Stomach (tissue), 8 donors: ENCODE measurements at regions not wholly inside any gene's neighbourhood (a gene's known extent, or its start where the extent isn't known, plus 50 kb on each side); places are given as distances from the start of the nearest gene placed in this dataset.
"Not testable (repeated sequence)": the region's sequence is repeated elsewhere in the genome, so short reads cannot be mapped to it uniquely, and the experiment has no call there.

Source experiments
- DNase-seq, 2 donors: peaks; one replicate each; pipeline versions ENCODE4 v3.0.0 to v3.0.0-alpha.2; 2013 to 2019
- H3K27ac ChIP-seq, 5 donors: fragments of 200-600 bp in 4 of 5; sonication (generic) in 4 of 5; one replicate each; pipeline ENCODE4 v1.5.1; 2013 to 2019; ENCODE audit warnings: mild to moderate bottlenecking in 1 of 5, moderate library complexity in 1 of 5
- H3K27me3 ChIP-seq, 3 donors: fragments of 200-600 bp; sonication (generic); one replicate each; pipeline ENCODE4 v1.5.1; 2017 to 2019; ENCODE audit warnings: mixed run types in 1 of 3
- H3K36me3 ChIP-seq, 4 donors: fragments of 200-600 bp; sonication (generic); 1 replicate in 3 of 4; 2 replicates in 1 of 4; pipeline ENCODE4 v1.5.1; 2016 to 2019
- H3K4me1 ChIP-seq, 4 donors: fragments of 200-600 bp; sonication (generic); one replicate each; pipeline ENCODE4 v1.5.1; 2016 to 2019
- H3K4me3 ChIP-seq, 4 donors: fragments of 200-600 bp; sonication (generic) in 3 of 4; one replicate each; pipeline ENCODE4 v1.5.1; 2016 to 2019; ENCODE audit warnings: mild to moderate bottlenecking in 1 of 4
- H3K9me3 ChIP-seq, 4 donors: fragments of 200-600 bp; sonication (generic); one replicate each; pipeline ENCODE4 v1.5.1; 2016 to 2019
- EP300 ChIP-seq: sonication (generic); formaldehyde crosslinking; IDR thresholded peaks from one replicate; pipeline ENCODE4 v1.6.1; 2017; ENCODE audit warnings: antibody characterized with exemption
- POLR2A ChIP-seq, 4 donors: fragments of 450-650 bp; IDR thresholded peaks; one replicate each; pipeline ENCODE4 v1.6.1; 2016; ENCODE audit warnings: antibody characterized with exemption in 4 of 4, control low read depth in 2 of 4, mild to moderate bottlenecking in 1 of 4, moderate library complexity in 1 of 4
- POLR2AphosphoS5 ChIP-seq, 3 donors: sonication (generic); formaldehyde crosslinking; IDR thresholded peaks; one replicate each; pipeline ENCODE4 v1.6.1; 2016; ENCODE audit warnings: antibody characterized with exemption in 3 of 3
- WGBS, 5 donors: extraction: QIAGEN DNeasy Blood & Tissue Kit in 3 of 5; methylation state at CpG; one replicate each; pipeline versions ENCODE4 v1.1.5 to v1.1.7; 2013 to 2018; 5-methylcytosine and 5-hydroxymethylcytosine counted together
- intact Hi-C: fragments of 100-400 bp; cut with DNase I; formaldehyde crosslinking; loops from one replicate; pipeline ENCODE4 v1.15.1; 2023; ENCODE audit warnings: low total_unique reads
- TF ChIP-seq, protein P1 (sequence below), 7 experiments: fragments of 450-650 bp in 4 of 7; fragments of 200-600 bp in 3 of 7; sonication (generic) in 3 of 7; IDR thresholded peaks; one replicate each; pipeline ENCODE4 v1.5.1; 2016 to 2019; ENCODE audit warnings: antibody characterized with exemption in 7 of 7, control low read depth in 2 of 7, mild to moderate bottlenecking in 1 of 7
- donor health status: healthy with polysubstance abuse.
- donor health status: Bipolar disorder and iron deficiency.
- donor health status: healthy.

DNA sequence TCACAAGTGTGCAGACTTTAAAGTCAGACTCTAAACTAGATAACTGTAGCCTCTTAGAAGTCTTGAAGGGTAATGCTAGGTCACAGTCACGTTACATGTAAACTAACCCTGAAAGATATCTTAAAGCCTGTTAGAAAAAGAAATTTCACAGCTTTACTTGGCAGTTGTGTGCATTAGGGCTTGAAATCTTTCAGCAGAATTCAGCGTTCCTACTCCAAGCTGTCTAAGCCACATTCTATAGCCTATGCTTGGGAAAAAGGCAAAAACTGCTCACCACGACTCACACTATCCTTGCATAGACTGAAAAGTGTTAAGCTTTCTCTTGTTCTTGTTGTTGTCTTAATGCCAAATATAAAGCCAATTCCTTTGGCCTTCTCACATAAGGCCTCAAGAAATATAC lies 338.0 kb upstream of the SASH1 start:
- Histone ChIP-seq H3K9me3 (peaks cover 0 to under 1% (median 0%) of the 10 kb centered on the region in 4 donors), H3K36me3 (no peaks in the 10 kb centered on the region), H3K4me1 (no peaks in the 10 kb centered on the region), H3K27me3 (no peaks in the 10 kb centered on the region), H3K27ac (no peak overlapping the region), H3K4me3 (no peak overlapping the region)
- 74 to 81% (median 75%) methylated on average over 3 of the region's 3 CpGs for WGBS, 5 donors
- no peak for DNase-seq
- TF ChIP-seq, protein P1, sequence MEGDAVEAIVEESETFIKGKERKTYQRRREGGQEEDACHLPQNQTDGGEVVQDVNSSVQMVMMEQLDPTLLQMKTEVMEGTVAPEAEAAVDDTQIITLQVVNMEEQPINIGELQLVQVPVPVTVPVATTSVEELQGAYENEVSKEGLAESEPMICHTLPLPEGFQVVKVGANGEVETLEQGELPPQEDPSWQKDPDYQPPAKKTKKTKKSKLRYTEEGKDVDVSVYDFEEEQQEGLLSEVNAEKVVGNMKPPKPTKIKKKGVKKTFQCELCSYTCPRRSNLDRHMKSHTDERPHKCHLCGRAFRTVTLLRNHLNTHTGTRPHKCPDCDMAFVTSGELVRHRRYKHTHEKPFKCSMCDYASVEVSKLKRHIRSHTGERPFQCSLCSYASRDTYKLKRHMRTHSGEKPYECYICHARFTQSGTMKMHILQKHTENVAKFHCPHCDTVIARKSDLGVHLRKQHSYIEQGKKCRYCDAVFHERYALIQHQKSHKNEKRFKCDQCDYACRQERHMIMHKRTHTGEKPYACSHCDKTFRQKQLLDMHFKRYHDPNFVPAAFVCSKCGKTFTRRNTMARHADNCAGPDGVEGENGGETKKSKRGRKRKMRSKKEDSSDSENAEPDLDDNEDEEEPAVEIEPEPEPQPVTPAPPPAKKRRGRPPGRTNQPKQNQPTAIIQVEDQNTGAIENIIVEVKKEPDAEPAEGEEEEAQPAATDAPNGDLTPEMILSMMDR (IDR thresholded peaks at IDR 0.05) = no peak
- TF ChIP-seq EP300 (no peak), POLR2AphosphoS5 (IDR thresholded peaks at IDR 0.05) (no peak), POLR2A (IDR thresholded peaks at IDR 0.05) (no peak)
- intact Hi-C loops = no loop called here

DNA sequence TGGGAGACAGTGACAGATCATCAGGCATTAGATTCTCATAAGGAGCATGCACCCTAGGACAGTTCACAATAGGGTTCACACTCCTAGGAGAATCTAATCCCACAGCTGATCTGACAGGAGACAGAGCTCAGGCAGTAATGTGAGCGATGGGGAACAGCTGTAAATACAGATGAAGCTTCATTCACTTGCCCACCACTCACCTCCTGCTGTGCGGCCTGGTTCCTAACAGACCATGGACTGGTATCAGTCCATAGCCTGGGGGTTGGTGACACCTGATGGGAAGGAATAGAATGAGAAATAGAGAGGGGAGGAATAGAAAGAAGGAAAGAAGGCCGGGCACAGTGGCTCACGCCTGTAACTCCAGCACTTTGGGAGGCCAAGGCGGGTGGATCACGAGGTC lies 336.8 kb upstream of the SASH1 start:
- H3K4me3 ChIP-seq = no peak overlapping the region
- no peak overlapping the region for H3K27ac ChIP-seq
- DNase-seq = no peak
- no peaks in the 10 kb centered on the region for H3K36me3 ChIP-seq
- no peaks in the 10 kb centered on the region for H3K4me1 ChIP-seq
- TF ChIP-seq EP300 (no peak), POLR2AphosphoS5 (IDR thresholded peaks at IDR 0.05) (no peak), POLR2A (IDR thresholded peaks at IDR 0.05) (no peak)
- TF ChIP-seq, protein P1 (IDR thresholded peaks at IDR 0.05) = no peak
- H3K27me3 ChIP-seq = no peaks in the 10 kb centered on the region
- H3K9me3 ChIP-seq = peaks cover 5 to 12% (median 8%) of the 10 kb centered on the region in 4 donors
- WGBS, 5 donors = 82 to 93% (median 90%) methylated on average over 6 of the region's 6 CpGs
- intact Hi-C loops = no loop called here

DNA sequence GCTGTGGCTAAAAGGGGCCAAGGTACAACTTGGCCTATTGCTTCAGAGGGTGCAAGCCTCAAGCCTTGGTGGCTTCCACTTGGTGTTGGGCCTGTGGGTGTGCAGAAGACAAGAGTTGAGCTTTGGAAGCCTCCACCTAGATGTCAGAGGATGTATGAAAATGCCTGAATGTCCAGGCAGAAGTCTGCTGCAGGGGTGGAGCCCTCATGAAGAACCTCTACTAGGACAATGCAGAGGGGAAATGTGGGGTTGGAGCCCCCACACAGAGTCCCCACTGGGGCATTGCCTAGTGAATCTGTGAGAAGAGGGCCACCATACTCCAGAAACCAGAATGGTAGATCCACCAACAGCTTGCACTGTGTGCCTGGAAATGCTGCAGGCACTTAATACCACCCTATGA lies 332.1 kb upstream of the SASH1 start:
- intact Hi-C loops, DNase-seq: not testable (repeated sequence)

DNA sequence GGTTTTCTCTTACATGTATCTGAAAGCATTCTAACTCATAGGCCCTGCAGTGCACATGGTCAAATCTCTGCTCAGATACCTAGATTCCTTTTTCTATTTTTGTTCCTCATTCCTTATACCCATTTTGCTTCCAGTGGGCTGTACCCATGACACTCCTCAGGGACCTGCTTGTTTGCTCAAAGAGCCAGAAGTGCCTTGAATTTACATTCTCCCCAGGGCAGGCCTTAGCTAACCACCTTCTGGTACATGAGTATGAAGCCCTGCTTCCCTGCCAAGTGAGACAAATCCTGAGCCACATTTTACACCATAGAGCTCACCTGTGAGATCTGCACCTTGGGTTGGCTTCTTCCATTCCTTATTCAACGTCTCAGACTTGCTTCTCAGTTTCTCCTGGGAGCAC lies 326.6 kb upstream of the SASH1 start:
- no peaks in the 10 kb centered on the region for H3K27me3 ChIP-seq
- no peak overlapping the region for H3K27ac ChIP-seq
- no peak for TF ChIP-seq EP300
- TF ChIP-seq, protein P1 (IDR thresholded peaks at IDR 0.05) = no peak
- TF ChIP-seq POLR2A (IDR thresholded peaks at IDR 0.05) = no peak
- no peak for TF ChIP-seq POLR2AphosphoS5 (IDR thresholded peaks at IDR 0.05)
- no peak for DNase-seq
- WGBS, 5 donors = 63 to 87% (median 79%) methylated on average over 1 of the region's 1 CpG
- no peaks in the 10 kb centered on the region for H3K36me3 ChIP-seq
- intact Hi-C loops = no loop called here
- peaks cover 0 to 13% (median 4%) of the 10 kb centered on the region in 4 donors for H3K9me3 ChIP-seq
- no peak overlapping the region for H3K4me3 ChIP-seq
- H3K4me1 ChIP-seq = no peaks in the 10 kb centered on the region

More for the DNA sequence above, 332.1 kb upstream of the SASH1 start:
- not testable (repeated sequence) for H3K27ac ChIP-seq, H3K4me3 ChIP-seq, H3K36me3 ChIP-seq, H3K4me1 ChIP-seq, H3K27me3 ChIP-seq
- H3K9me3 ChIP-seq = peaks cover 5 to 27% (median 15%) of the 10 kb centered on the region in 4 donors

DNA sequence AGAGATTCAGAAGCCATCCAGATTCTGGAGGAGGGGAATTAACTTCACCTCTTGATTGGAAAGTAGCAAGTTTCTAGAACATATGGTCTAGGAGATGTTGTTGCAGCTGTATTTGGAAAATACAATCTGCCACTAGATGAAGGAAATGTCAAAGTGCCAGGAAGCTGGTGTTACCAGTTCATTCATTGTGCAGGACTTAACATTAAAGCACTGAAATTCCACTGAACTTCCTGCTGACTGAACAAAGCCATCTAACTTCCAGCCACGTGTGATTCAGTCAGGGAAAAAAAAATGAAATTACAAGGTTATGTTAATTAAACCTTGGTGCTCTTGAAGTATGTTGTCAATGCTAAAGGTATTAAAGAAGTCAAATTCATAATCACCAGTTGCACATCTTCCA lies 321.5 kb upstream of the SASH1 start:
- TF ChIP-seq POLR2AphosphoS5 (IDR thresholded peaks at IDR 0.05) (no peak), EP300 (no peak), POLR2A (IDR thresholded peaks at IDR 0.05) (no peak)
- TF ChIP-seq, protein P1 (IDR thresholded peaks at IDR 0.05) = no peak
- Histone ChIP-seq H3K9me3 (peaks cover 0 to 11% (median 0%) of the 10 kb centered on the region in 4 donors), H3K27me3 (no peaks in the 10 kb centered on the region), H3K4me1 (no peaks in the 10 kb centered on the region), H3K36me3 (no peaks in the 10 kb centered on the region), H3K27ac (no peak overlapping the region), H3K4me3 (no peak overlapping the region)
- 4 to 22% (median 10%) methylated on average over 1 of the region's 1 CpG for WGBS, 5 donors
- peak in 1 of 2 donors; percentile 37 for DNase-seq
- intact Hi-C loops = no loop called here
